ENCODE measurements at regions not wholly inside any gene's neighbourhood (a gene's known extent, or its start where the extent isn't known, plus 50 kb on each side); places are given as distances from the start of the nearest gene placed in this dataset.

DNA sequence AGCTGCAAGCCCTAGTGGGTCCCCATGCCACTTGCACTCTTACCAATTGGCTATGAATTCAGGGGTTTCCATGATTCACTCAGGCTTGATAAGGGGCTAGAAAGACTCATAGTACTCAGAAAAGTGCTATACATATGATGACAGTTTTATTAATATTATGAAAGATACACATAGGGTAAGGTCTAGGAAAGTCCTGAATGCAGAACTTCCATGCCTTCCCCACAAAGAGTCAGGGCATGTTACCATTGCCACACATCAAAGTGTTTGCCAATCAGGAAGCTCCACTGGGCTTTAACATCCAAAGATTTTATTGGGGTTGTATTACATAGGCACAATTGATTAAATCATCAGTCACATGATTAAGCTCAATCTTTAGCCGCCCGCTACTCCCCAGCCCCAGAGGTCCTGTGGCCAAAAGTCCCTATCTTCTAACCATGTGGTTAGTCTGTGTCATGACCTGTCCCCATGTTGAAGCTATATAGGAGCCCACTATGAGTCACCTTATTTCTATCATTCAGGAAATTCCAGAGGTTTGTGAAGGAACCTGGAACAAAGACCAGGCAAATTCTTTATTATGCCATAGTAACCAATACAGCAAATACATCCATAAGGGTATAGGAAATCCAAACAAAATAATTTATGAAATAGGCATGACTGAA, 635.6 kb downstream of the STPG2 start:
- DNase-seq = no peak
- no peaks in the 10 kb centered on the region for H3K4me1 ChIP-seq (ENCODE audit: control insufficient read depth in 2 of 3, insufficient read depth in 2 of 3, low read depth in 1 of 3, low read length in 3 of 3)
- no peak for FAIRE-seq
- H3K27ac ChIP-seq (ENCODE audit: low read depth in 2 of 2, low read length in 2 of 2) = no peak overlapping the region
- no peaks in the 10 kb centered on the region for H3K36me3 ChIP-seq (ENCODE audit: control insufficient read depth in 2 of 3, insufficient read depth in 3 of 3, low read length in 3 of 3)
- H3K9me3 ChIP-seq (ENCODE audit: control insufficient read depth in 2 of 3, insufficient read depth in 1 of 3, low read length in 3 of 3) = no peaks in the 10 kb centered on the region
- H3K27me3 ChIP-seq (ENCODE audit: control insufficient read depth, insufficient read depth, low read length) = no peaks in the 10 kb centered on the region
- intact Hi-C loops (cut with DNase I) = no loop called here
- no peak overlapping the region for H3K9ac ChIP-seq (ENCODE audit: low read length in 3 of 3)
- TF ChIP-seq, protein P1, sequence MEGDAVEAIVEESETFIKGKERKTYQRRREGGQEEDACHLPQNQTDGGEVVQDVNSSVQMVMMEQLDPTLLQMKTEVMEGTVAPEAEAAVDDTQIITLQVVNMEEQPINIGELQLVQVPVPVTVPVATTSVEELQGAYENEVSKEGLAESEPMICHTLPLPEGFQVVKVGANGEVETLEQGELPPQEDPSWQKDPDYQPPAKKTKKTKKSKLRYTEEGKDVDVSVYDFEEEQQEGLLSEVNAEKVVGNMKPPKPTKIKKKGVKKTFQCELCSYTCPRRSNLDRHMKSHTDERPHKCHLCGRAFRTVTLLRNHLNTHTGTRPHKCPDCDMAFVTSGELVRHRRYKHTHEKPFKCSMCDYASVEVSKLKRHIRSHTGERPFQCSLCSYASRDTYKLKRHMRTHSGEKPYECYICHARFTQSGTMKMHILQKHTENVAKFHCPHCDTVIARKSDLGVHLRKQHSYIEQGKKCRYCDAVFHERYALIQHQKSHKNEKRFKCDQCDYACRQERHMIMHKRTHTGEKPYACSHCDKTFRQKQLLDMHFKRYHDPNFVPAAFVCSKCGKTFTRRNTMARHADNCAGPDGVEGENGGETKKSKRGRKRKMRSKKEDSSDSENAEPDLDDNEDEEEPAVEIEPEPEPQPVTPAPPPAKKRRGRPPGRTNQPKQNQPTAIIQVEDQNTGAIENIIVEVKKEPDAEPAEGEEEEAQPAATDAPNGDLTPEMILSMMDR (IDR thresholded peaks at IDR 0.05; ENCODE audit: borderline replicate concordance, extremely low read depth, insufficient read depth) = no peak
- H3K4me3 ChIP-seq (ENCODE audit: low read length in 3 of 3) = no peak overlapping the region

Data from kidney (tissue), 13 donors.